ENCODE measurements at regions not wholly inside any gene's neighbourhood (a gene's known extent, or its start where the extent isn't known, plus 50 kb on each side); places are given as distances from the start of the nearest gene placed in this dataset.

DNA sequence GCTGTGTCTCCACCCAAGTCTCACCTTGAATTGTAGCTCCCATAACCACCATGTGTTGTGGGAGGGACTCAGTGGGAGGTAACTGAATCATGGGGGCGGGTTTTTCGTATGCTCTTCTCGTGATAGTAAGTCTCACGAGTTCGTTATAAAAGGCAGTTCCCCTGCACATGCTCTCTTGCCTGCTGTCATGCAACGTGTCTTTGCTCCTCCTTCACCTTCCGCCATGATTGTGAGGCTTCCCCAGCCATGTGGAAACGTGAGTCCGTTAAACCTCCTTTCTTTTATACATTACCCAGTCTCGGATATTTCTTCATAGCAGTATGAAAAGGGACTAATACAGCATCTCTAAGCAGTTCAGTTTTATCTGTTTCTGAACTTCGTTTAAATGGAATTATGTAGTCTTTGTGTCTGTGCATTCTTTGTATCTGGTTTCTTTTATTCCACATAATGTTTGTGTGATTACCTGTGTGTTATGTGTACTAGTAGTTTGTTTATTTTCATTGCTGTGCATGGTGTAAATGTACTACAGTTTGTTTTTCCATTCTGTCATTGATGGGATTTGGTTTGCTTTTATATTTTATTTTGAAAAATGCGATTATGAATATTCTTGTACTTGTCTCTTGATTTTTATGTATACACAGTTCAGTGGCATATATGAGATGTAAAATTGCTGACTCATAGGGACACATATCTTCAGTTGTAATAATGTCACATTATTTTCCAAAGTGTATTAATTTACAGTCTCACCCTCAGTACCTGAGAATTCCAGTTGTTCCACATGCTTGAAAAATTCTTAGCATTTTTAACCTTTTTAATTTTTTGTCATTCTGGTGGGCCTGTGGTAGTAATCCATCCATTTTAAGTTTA is 304.9 kb downstream of the GBA3 start:
- Histone ChIP-seq H2AK5ac (ENCODE audit: insufficient read length, low read length) (no peak overlapping the region), H2BK20ac (ENCODE audit: low read depth, low read length, poor library complexity, severe bottlenecking) (no peak overlapping the region), H3K9ac (ENCODE audit: extremely low read depth, insufficient read length, low read length) (no peak overlapping the region), H4K8ac (replicated peaks; ENCODE audit: insufficient read length, low read depth, low read length) (no peak overlapping the region), H3K23me2 (ENCODE audit: insufficient read length, low read depth, low read length, poor library complexity, severe bottlenecking) (no peaks in the 10 kb centered on the region), H3K27me3 (ENCODE audit: insufficient read depth, low read length) (no peaks in the 10 kb centered on the region), H3K27ac (ENCODE audit: insufficient read length, low read depth, low read length) (no peak overlapping the region), H3K18ac (ENCODE audit: insufficient read length, low read depth, low read length) (no peak overlapping the region), H3T11ph (ENCODE audit: low read length) (no peak overlapping the region), H2AFZ (ENCODE audit: low read length) (no peak overlapping the region), H2BK12ac (ENCODE audit: insufficient read length, low read depth, low read length) (no peak overlapping the region), H3K4me1 (ENCODE audit: insufficient read depth, low read length) (no peaks in the 10 kb centered on the region), H3K23ac (ENCODE audit: insufficient read length, low read depth, low read length) (no peak overlapping the region), H2BK15ac (ENCODE audit: low read depth, low read length) (no peak overlapping the region), H2BK120ac (ENCODE audit: low read depth, low read length, poor library complexity, severe bottlenecking) (no peak overlapping the region), H3K9me3 (ENCODE audit: control insufficient read depth, low read depth, low read length) (no peaks in the 10 kb centered on the region), H3K14ac (ENCODE audit: insufficient read depth, low read length) (no peak overlapping the region), H3K56ac (ENCODE audit: insufficient read length, low read depth, low read length) (no peak overlapping the region), H4K20me1 (ENCODE audit: control insufficient read depth, insufficient read depth, insufficient read length) (no peaks in the 10 kb centered on the region), H3K79me2 (ENCODE audit: insufficient read depth, low read length) (no peaks in the 10 kb centered on the region), H3K4me2 (ENCODE audit: insufficient read depth, insufficient read length, low read length) (no peak overlapping the region), H3K79me1 (ENCODE audit: insufficient read depth, low read depth, low read length, poor library complexity, severe bottlenecking) (no peaks in the 10 kb centered on the region), H4K5ac (ENCODE audit: insufficient read length, low read depth, low read length) (no peak overlapping the region), H4K91ac (ENCODE audit: insufficient read length, low read depth, low read length) (no peak overlapping the region), H3K4ac (ENCODE audit: low read depth, low read length) (no peak overlapping the region), H2BK5ac (ENCODE audit: insufficient read length, low read length) (no peak overlapping the region)
- no peak for DNase-seq
- WGBS (ENCODE audit: extremely low coverage, insufficient read length, low lambda C conversion rate), result no CpG with 5 or more reads among the region's 12 CpGs
- no peak overlapping the region for H3K4me3 Mint-ChIP-seq
- H3K9me3 Mint-ChIP-seq, result no peaks in the 10 kb centered on the region
- no peaks in the 10 kb centered on the region for H3K27me3 Mint-ChIP-seq (ENCODE audit: low read depth)
- TF ChIP-seq, protein P1, sequence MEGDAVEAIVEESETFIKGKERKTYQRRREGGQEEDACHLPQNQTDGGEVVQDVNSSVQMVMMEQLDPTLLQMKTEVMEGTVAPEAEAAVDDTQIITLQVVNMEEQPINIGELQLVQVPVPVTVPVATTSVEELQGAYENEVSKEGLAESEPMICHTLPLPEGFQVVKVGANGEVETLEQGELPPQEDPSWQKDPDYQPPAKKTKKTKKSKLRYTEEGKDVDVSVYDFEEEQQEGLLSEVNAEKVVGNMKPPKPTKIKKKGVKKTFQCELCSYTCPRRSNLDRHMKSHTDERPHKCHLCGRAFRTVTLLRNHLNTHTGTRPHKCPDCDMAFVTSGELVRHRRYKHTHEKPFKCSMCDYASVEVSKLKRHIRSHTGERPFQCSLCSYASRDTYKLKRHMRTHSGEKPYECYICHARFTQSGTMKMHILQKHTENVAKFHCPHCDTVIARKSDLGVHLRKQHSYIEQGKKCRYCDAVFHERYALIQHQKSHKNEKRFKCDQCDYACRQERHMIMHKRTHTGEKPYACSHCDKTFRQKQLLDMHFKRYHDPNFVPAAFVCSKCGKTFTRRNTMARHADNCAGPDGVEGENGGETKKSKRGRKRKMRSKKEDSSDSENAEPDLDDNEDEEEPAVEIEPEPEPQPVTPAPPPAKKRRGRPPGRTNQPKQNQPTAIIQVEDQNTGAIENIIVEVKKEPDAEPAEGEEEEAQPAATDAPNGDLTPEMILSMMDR (conservative IDR thresholded peaks at IDR 0.05), result no peak
- no peaks in the 10 kb centered on the region for H3K36me3 Mint-ChIP-seq (ENCODE audit: insufficient read depth in 1 of 3, low read depth in 3 of 3)
- no peak overlapping the region for H3K27ac Mint-ChIP-seq
- H3K4me1 Mint-ChIP-seq, result no peaks in the 10 kb centered on the region
